NT2/D1 (cell line): ENCODE measurements at regions not wholly inside any gene's neighbourhood (a gene's known extent, or its start where the extent isn't known, plus 50 kb on each side); places are given as distances from the start of the nearest gene placed in this dataset.

Source experiments
- DNase-seq: peaks from one replicate; pipeline ENCODE4 v3.0.0-alpha.2; 2011; ENCODE audit warnings: low read depth, low spot score
- H3K27me3 ChIP-seq: 2 replicates; pipeline ENCODE4 v1.6.0; 2011; ENCODE audit warnings: mild to moderate bottlenecking; ENCODE audit not compliant: insufficient read length, insufficient read depth
- H3K36me3 ChIP-seq: 2 replicates; pipeline ENCODE4 v1.6.1; 2011; ENCODE audit warnings: mild to moderate bottlenecking, low read length, mixed read lengths; ENCODE audit not compliant: insufficient read depth, insufficient read length
- H3K4me1 ChIP-seq: 2 replicates; pipeline ENCODE4 v1.5.1; 2011; ENCODE audit not compliant: insufficient read depth, insufficient read length
- H3K4me3 ChIP-seq: 2 replicates; pipeline ENCODE4 v1.5.1; 2011; ENCODE audit warnings: low read depth; ENCODE audit not compliant: insufficient read length
- H3K9ac ChIP-seq: 2 replicates; pipeline ENCODE4 v1.6.0; 2011; ENCODE audit warnings: low read depth; ENCODE audit not compliant: insufficient read length
- H3K9me3 ChIP-seq: 2 replicates; pipeline ENCODE4 v1.5.1; 2011; ENCODE audit warnings: mild to moderate bottlenecking, low read length; ENCODE audit not compliant: insufficient read depth
- SUZ12 ChIP-seq: IDR thresholded peaks from 2 replicates; pipeline ENCODE4 v1.6.1; 2011; ENCODE audit not compliant: insufficient read length, insufficient read depth; ENCODE audit errors: extremely low read depth
- YY1 ChIP-seq: IDR thresholded peaks from 2 replicates; pipeline ENCODE4 v1.6.1; 2011; ENCODE audit not compliant: insufficient read length, insufficient read depth
- ZNF274 ChIP-seq: IDR thresholded peaks from 2 replicates; pipeline ENCODE4 v1.6.1; 2011; ENCODE audit warnings: mild to moderate bottlenecking, low read depth, low read length

DNA sequence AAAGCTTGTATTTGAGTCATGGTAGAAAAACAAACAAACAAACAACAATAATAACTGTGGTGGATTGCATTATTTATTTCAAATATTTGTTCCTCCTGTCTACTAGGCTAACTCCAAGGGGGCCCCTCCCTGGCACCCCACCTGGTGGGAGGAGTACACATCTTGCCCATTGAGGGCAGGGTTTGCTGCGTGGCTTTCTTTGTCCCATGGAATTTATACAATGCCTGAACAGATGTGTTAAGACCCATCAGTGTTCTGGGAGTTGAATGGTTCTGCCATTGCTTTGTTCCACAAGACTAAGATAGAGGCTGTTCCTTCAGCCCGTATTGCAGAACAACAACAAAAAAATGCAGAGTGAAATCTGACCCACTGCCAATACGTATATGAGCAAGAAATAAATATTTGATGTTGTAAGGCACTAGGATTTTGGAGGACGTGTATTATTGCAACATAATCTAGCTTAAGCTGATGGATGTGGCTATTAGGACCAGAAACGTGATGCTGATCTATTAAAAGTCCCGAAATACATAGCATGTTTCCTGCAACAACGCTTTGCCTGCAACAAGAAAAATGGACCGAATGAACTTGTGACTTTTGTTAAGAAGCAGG, 119.1 kb upstream of the JCAD start:
- Histone ChIP-seq H3K9ac (no peak overlapping the region), H3K4me1 (no peaks in the 10 kb centered on the region), H3K4me3 (no peak overlapping the region), H3K27me3 (no peaks in the 10 kb centered on the region), H3K36me3 (no peaks in the 10 kb centered on the region), H3K9me3 (no peaks in the 10 kb centered on the region)
- TF ChIP-seq YY1 (no peak), ZNF274 (no peak), SUZ12 (no peak)
- no peak for DNase-seq

- H3K9ac ChIP-seq = no peak overlapping the region
- TF ChIP-seq ZNF274 (no peak), YY1 (no peak)
- H3K27me3 ChIP-seq = no peaks in the 10 kb centered on the region
- no peak overlapping the region for H3K4me3 ChIP-seq
- no peak for DNase-seq
- H3K36me3 ChIP-seq = no peaks in the 10 kb centered on the region
- H3K4me1 ChIP-seq = no peaks in the 10 kb centered on the region
- no peaks in the 10 kb centered on the region for H3K9me3 ChIP-seq
Measured at GRCh38 chr10:30176776-30177533, 117.6 kb upstream of the JCAD start.

DNA sequence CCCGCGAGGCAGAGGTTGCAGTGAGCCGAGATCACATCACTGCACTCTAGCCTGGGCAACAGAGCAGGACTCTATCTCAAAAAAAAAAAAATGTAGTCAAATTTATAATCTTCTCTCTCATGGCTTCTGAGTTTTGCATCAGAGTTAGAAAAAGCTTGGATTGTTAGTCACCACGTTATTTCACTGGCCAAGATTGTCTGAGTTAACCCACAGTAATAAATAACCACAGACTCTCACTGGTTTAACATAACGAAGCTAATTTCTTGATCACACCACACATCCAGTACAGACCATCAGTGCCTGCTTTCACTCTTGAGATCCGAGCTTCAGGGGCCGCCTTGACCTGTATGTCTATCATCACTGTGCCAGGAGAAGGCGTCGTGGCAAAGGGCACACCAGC, 116.8 kb upstream of the JCAD start:
- no peaks in the 10 kb centered on the region for H3K4me1 ChIP-seq
- H3K36me3 ChIP-seq = no peaks in the 10 kb centered on the region
- no peak overlapping the region for H3K4me3 ChIP-seq
- H3K27me3 ChIP-seq = no peaks in the 10 kb centered on the region
- TF ChIP-seq SUZ12 (no peak), YY1 (no peak), ZNF274 (no peak)
- DNase-seq = no peak
- no peaks in the 10 kb centered on the region for H3K9me3 ChIP-seq
- H3K9ac ChIP-seq = no peak overlapping the region

DNA sequence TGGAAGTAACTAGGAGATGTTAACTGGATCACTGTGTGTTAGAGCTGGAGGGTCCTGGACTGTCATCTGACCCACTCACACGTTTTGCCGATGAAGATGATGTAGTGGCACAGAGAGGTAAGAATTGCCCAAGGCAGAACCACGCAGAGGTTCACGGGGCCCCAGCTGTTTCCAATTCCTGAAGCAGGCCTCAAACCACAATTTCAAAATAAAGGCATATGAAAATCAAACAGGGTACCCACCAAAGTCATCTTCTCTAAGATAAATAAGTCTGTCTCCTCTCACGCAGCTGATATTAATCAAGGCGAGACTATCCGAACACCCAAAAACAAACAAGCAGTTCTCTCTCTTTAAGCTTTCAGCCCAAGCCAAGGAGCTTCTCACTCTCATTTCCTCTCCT, 113.3 kb upstream of the JCAD start:
- Histone ChIP-seq H3K9ac (no peak overlapping the region), H3K4me1 (no peaks in the 10 kb centered on the region), H3K36me3 (no peaks in the 10 kb centered on the region), H3K4me3 (no peak overlapping the region), H3K27me3 (no peaks in the 10 kb centered on the region), H3K9me3 (peaks cover 4% of the 10 kb centered on the region; the same call in 1 of the 2 replicates)
- TF ChIP-seq SUZ12 (no peak), ZNF274 (no peak), YY1 (no peak)
- no peak for DNase-seq

- peaks cover 8% of the 10 kb centered on the region; the same call in 1 of the 2 replicates for H3K9me3 ChIP-seq
- no peak for TF ChIP-seq SUZ12
- no peaks in the 10 kb centered on the region for H3K36me3 ChIP-seq
- H3K9ac ChIP-seq = no peak overlapping the region
- no peak for DNase-seq
- H3K27me3 ChIP-seq = no peaks in the 10 kb centered on the region
- no peak overlapping the region for H3K4me3 ChIP-seq
- H3K4me1 ChIP-seq = no peaks in the 10 kb centered on the region
Measured at GRCh38 chr10:30172091-30172490, 112.7 kb upstream of the JCAD start.

DNA sequence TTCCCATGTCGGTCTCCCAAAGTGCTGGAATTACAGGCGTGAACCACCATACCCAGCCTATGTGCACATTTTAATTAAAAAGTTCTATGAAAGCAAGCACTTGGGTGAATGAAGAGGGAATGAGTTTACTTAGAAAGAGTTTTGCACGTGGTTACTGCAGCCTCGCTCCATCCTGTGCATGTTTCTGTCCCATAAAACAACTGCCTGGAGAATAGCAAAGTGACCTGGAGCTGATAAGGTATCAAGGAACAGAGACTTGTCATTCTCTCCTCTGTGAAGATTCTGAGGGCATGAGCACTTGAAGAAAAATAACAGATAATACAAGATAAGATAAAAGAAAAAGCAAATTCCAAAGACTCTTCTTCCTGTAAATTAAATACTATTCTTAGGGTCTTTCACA, 112.2 kb upstream of the JCAD start:
- H3K9ac ChIP-seq = no peak overlapping the region
- TF ChIP-seq YY1 = no peak
- no peak for TF ChIP-seq ZNF274
- TF ChIP-seq SUZ12 = no peak

GRCh38 chr10:30170814-30171213, 111.4 kb upstream of the JCAD start:
- no peak for DNase-seq

More for the DNA sequence above, 112.2 kb upstream of the JCAD start:
- DNase-seq = no peak
- Histone ChIP-seq H3K9me3 (peaks cover 8% of the 10 kb centered on the region; the same call in 1 of the 2 replicates), H3K4me3 (no peak overlapping the region), H3K36me3 (no peaks in the 10 kb centered on the region), H3K4me1 (no peaks in the 10 kb centered on the region), H3K27me3 (no peaks in the 10 kb centered on the region)

More at GRCh38 chr10:30170814-30171213, 111.4 kb upstream of the JCAD start:
- Histone ChIP-seq H3K9me3 (peaks cover 8% of the 10 kb centered on the region; the same call in 1 of the 2 replicates), H3K27me3 (no peaks in the 10 kb centered on the region), H3K36me3 (no peaks in the 10 kb centered on the region), H3K9ac (no peak overlapping the region), H3K4me3 (no peak overlapping the region), H3K4me1 (no peaks in the 10 kb centered on the region)
- TF ChIP-seq SUZ12 = no peak
- TF ChIP-seq ZNF274 = no peak
- TF ChIP-seq YY1 = no peak
